HFF-Myc (cell line): ENCODE measurements at regions not wholly inside any gene's neighbourhood (a gene's known extent, or its start where the extent isn't known, plus 50 kb on each side); places are given as distances from the start of the nearest gene placed in this dataset.

Source experiments
- DNase-seq: peaks from one replicate; pipeline ENCODE4 v3.0.0-alpha.2; 2011; ENCODE audit warnings: low read depth; ENCODE audit errors: extremely low read depth
- H3K4me3 ChIP-seq: replicated peaks from 2 replicates; pipeline ENCODE4 v1.5.1; 2011; ENCODE audit warnings: low read depth, mild to moderate bottlenecking, control low read depth, low read length
- CTCF ChIP-seq: IDR thresholded peaks from 2 replicates; pipeline ENCODE4 v1.5.1; 2012; ENCODE audit warnings: mild to moderate bottlenecking, low read depth, low read length, control low read depth; ENCODE audit errors: missing control alignments

- TF ChIP-seq CTCF: no peak
- no peak for DNase-seq
- no peak overlapping the region for H3K4me3 ChIP-seq
These were observed 231.4 kb upstream of the TNRC6C start for GRCh38 chr17:77727037-77727615.

- no peak for TF ChIP-seq CTCF
These were observed 230.1 kb upstream of the TNRC6C start for GRCh38 chr17:77728474-77728795.

GRCh38 chr17:77728871-77729270 is 229.6 kb upstream of the TNRC6C start:
- H3K4me3 ChIP-seq: no peak overlapping the region
- no peak for DNase-seq
- no peak for TF ChIP-seq CTCF

More at GRCh38 chr17:77728474-77728795, 230.1 kb upstream of the TNRC6C start:
- H3K4me3 ChIP-seq: no peak overlapping the region
- no peak for DNase-seq

GRCh38 chr17:77729587-77729986 is 228.9 kb upstream of the TNRC6C start:
- no peak for TF ChIP-seq CTCF
- H3K4me3 ChIP-seq: no peak overlapping the region
- DNase-seq: no peak

- DNase-seq: no peak
- no peak for TF ChIP-seq CTCF
- no peak overlapping the region for H3K4me3 ChIP-seq
These were observed 228.1 kb upstream of the TNRC6C start for GRCh38 chr17:77730376-77730775.

- TF ChIP-seq CTCF: no peak
- no peak overlapping the region for H3K4me3 ChIP-seq
- DNase-seq: no peak
These were observed 224.8 kb upstream of the TNRC6C start for GRCh38 chr17:77733576-77734296.
